ENCODE measurements at regions not wholly inside any gene's neighbourhood (a gene's known extent, or its start where the extent isn't known, plus 50 kb on each side); places are given as distances from the start of the nearest gene placed in this dataset.
"Not testable (repeated sequence)": the region's sequence is repeated elsewhere in the genome, so short reads cannot be mapped to it uniquely, and the experiment has no call there.

DNA sequence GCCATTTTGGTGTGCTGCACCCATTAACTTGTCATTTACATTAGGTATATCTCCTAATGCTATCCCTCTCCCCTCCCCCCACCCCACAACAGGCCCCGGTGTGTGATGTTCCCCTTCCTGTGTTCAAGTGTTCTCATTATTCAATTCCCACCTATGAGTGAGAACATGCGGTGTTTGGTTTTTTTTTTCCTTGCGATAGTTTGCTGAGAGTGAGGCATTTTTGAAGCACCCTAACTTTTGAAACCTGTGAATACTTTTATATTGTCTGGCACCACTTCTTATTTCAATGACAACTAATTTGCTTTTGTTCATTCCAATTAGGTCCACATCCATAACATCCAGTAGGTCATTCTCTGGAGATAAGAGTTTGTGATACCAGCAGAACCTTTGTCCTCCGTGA lies 244.0 kb upstream of the PTGER4 start:
- not testable (repeated sequence) for TF ChIP-seq EP300, CTCF, POLR2A, POLR2AphosphoS5 (IDR thresholded peaks at IDR 0.05)
